GM18868 (cell line): ENCODE measurements at regions not wholly inside any gene's neighbourhood (a gene's known extent, or its start where the extent isn't known, plus 50 kb on each side); places are given as distances from the start of the nearest gene placed in this dataset.
A peak's percentile ranks its signal among the peaks of the same experiment; 100 is the strongest.

ENCODE experiments used
- ATAC-seq: cut with Tn5 transposase; IDR thresholded peaks from one replicate; pipeline ENCODE4 v1.9.1; 2021; ENCODE audit warnings: mild to moderate bottlenecking, moderate library complexity; ENCODE audit not compliant: unreplicated experiment

- ATAC-seq = peak; percentile 31
Measured at GRCh38 chr12:124388679-124389137, 93.8 kb downstream of the RFLNA start.

GRCh38 chr12:124388038-124388671 lies 93.3 kb downstream of the RFLNA start:
- ATAC-seq = no peak

- no peak for ATAC-seq
Measured at GRCh38 chr12:124387528-124387911, 92.6 kb downstream of the RFLNA start.

- no peak for ATAC-seq
Measured at GRCh38 chr12:124386661-124387527, 92.0 kb downstream of the RFLNA start.

GRCh38 chr12:124386059-124386458 lies 91.2 kb downstream of the RFLNA start:
- ATAC-seq = no peak

- no peak for ATAC-seq
Measured at GRCh38 chr12:124385219-124385969, 90.5 kb downstream of the RFLNA start.

GRCh38 chr12:124384299-124384894 lies 89.5 kb downstream of the RFLNA start:
- no peak for ATAC-seq

GRCh38 chr12:124383028-124383427 lies 88.1 kb downstream of the RFLNA start:
- ATAC-seq = no peak

GRCh38 chr12:124381456-124382296 lies 86.8 kb downstream of the RFLNA start:
- no peak for ATAC-seq

- ATAC-seq = no peak
Measured at GRCh38 chr12:124380796-124381455, 86.0 kb downstream of the RFLNA start.

- no peak for ATAC-seq
Measured at GRCh38 chr12:124379938-124380754, 85.3 kb downstream of the RFLNA start.

GRCh38 chr12:124379379-124379937 lies 84.6 kb downstream of the RFLNA start:
- no peak for ATAC-seq

- ATAC-seq = no peak
Measured at GRCh38 chr12:124378926-124379325, 84.0 kb downstream of the RFLNA start.

- ATAC-seq = no peak
Measured at GRCh38 chr12:124377981-124378509, 83.2 kb downstream of the RFLNA start.

- no peak for ATAC-seq
Measured at GRCh38 chr12:124376435-124376834, 81.5 kb downstream of the RFLNA start.

- ATAC-seq = no peak
Measured at GRCh38 chr12:124375789-124376175, 80.9 kb downstream of the RFLNA start.

GRCh38 chr12:124375141-124375788 lies 80.4 kb downstream of the RFLNA start:
- no peak for ATAC-seq

- ATAC-seq = no peak
Measured at GRCh38 chr12:124374567-124374966, 79.7 kb downstream of the RFLNA start.
